ENCODE measurements at regions not wholly inside any gene's neighbourhood (a gene's known extent, or its start where the extent isn't known, plus 50 kb on each side); places are given as distances from the start of the nearest gene placed in this dataset.

DNA sequence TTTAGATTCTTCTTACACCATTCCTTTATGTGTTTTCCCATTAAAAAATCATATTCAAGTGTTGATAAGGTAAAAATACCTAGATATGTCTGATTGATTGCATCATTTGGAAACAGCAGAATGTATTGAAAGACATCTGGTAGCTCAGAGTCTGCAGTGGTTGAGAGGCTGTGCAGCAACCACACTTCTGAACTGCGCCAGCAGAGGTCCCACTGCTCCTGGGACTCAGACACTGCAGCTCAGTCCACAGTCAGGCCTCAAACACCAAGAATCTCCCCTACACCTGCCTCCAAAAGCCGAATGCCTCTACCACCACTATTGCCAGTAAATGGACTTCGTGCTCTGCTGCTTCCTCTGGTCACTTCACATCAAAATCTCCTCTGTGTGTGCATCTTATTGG lies 176.9 kb upstream of the LMCD1 start:
- TF ChIP-seq, protein P1, sequence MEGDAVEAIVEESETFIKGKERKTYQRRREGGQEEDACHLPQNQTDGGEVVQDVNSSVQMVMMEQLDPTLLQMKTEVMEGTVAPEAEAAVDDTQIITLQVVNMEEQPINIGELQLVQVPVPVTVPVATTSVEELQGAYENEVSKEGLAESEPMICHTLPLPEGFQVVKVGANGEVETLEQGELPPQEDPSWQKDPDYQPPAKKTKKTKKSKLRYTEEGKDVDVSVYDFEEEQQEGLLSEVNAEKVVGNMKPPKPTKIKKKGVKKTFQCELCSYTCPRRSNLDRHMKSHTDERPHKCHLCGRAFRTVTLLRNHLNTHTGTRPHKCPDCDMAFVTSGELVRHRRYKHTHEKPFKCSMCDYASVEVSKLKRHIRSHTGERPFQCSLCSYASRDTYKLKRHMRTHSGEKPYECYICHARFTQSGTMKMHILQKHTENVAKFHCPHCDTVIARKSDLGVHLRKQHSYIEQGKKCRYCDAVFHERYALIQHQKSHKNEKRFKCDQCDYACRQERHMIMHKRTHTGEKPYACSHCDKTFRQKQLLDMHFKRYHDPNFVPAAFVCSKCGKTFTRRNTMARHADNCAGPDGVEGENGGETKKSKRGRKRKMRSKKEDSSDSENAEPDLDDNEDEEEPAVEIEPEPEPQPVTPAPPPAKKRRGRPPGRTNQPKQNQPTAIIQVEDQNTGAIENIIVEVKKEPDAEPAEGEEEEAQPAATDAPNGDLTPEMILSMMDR (IDR thresholded peaks at IDR 0.05): peak; percentile 59
- TF ChIP-seq POLR2AphosphoS5 (IDR thresholded peaks at IDR 0.05; ENCODE audit: low read depth, low read length): no peak
- TF ChIP-seq SIN3A (IDR thresholded peaks at IDR 0.05; ENCODE audit: borderline replicate concordance, insufficient read depth, low read depth, low read length): no peak
- TF ChIP-seq, protein P2, sequence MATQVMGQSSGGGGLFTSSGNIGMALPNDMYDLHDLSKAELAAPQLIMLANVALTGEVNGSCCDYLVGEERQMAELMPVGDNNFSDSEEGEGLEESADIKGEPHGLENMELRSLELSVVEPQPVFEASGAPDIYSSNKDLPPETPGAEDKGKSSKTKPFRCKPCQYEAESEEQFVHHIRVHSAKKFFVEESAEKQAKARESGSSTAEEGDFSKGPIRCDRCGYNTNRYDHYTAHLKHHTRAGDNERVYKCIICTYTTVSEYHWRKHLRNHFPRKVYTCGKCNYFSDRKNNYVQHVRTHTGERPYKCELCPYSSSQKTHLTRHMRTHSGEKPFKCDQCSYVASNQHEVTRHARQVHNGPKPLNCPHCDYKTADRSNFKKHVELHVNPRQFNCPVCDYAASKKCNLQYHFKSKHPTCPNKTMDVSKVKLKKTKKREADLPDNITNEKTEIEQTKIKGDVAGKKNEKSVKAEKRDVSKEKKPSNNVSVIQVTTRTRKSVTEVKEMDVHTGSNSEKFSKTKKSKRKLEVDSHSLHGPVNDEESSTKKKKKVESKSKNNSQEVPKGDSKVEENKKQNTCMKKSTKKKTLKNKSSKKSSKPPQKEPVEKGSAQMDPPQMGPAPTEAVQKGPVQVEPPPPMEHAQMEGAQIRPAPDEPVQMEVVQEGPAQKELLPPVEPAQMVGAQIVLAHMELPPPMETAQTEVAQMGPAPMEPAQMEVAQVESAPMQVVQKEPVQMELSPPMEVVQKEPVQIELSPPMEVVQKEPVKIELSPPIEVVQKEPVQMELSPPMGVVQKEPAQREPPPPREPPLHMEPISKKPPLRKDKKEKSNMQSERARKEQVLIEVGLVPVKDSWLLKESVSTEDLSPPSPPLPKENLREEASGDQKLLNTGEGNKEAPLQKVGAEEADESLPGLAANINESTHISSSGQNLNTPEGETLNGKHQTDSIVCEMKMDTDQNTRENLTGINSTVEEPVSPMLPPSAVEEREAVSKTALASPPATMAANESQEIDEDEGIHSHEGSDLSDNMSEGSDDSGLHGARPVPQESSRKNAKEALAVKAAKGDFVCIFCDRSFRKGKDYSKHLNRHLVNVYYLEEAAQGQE (IDR thresholded peaks at IDR 0.05; ENCODE audit: insufficient read depth in 1 of 2, low read depth in 2 of 2, low read length in 1 of 2): no peak
